ENCODE measurements at regions not wholly inside any gene's neighbourhood (a gene's known extent, or its start where the extent isn't known, plus 50 kb on each side); places are given as distances from the start of the nearest gene placed in this dataset.

GRCh38 chr11:105241136-105241535, 101.6 kb upstream of the CARD18 start:
- no peak overlapping the region for H3K9ac ChIP-seq (ENCODE audit: low read length)
- peaks cover 8% of the 10 kb centered on the region for H3K4me1 ChIP-seq (ENCODE audit: insufficient read depth, low read length)
- DNase-seq (ENCODE audit: low read depth) = no peak
- H4K20me1 ChIP-seq (ENCODE audit: insufficient read depth, low read length) = no peaks in the 10 kb centered on the region
- no peak overlapping the region for H2AFZ ChIP-seq (ENCODE audit: low read depth, low read length)
- H3K79me2 ChIP-seq (ENCODE audit: insufficient read depth, low read length) = no peaks in the 10 kb centered on the region
- H3K4me3 ChIP-seq (ENCODE audit: insufficient read depth, low read depth, low read length) = no peak overlapping the region
- Mint-ChIP-seq H3K4me3 (ENCODE audit: unreplicated experiment) (no peak overlapping the region), H3K9me3 (ENCODE audit: unreplicated experiment) (no peaks in the 10 kb centered on the region), H3K27ac (ENCODE audit: unreplicated experiment) (no peak overlapping the region), H3K36me3 (ENCODE audit: low read depth, unreplicated experiment) (no peaks in the 10 kb centered on the region), H3K27me3 (ENCODE audit: low read depth, unreplicated experiment) (no peaks in the 10 kb centered on the region), H3K4me1 (ENCODE audit: low read depth, unreplicated experiment) (peaks cover 15% of the 10 kb centered on the region)
- TF ChIP-seq, protein P1, sequence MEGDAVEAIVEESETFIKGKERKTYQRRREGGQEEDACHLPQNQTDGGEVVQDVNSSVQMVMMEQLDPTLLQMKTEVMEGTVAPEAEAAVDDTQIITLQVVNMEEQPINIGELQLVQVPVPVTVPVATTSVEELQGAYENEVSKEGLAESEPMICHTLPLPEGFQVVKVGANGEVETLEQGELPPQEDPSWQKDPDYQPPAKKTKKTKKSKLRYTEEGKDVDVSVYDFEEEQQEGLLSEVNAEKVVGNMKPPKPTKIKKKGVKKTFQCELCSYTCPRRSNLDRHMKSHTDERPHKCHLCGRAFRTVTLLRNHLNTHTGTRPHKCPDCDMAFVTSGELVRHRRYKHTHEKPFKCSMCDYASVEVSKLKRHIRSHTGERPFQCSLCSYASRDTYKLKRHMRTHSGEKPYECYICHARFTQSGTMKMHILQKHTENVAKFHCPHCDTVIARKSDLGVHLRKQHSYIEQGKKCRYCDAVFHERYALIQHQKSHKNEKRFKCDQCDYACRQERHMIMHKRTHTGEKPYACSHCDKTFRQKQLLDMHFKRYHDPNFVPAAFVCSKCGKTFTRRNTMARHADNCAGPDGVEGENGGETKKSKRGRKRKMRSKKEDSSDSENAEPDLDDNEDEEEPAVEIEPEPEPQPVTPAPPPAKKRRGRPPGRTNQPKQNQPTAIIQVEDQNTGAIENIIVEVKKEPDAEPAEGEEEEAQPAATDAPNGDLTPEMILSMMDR (IDR thresholded peaks at IDR 0.05; ENCODE audit: insufficient read depth, low read depth, low read length) = no peak
- no peak for TF ChIP-seq EZH2 (IDR thresholded peaks at IDR 0.05; ENCODE audit: insufficient read depth, low read length)
- H3K4me2 ChIP-seq (ENCODE audit: low read length) = no peak overlapping the region
- no peaks in the 10 kb centered on the region for H3K36me3 ChIP-seq (ENCODE audit: insufficient read depth, low read length)
- H3K27me3 ChIP-seq (ENCODE audit: insufficient read depth, low read length) = no peaks in the 10 kb centered on the region
- H3K9me3 ChIP-seq (ENCODE audit: insufficient read depth, low read depth, low read length) = no peaks in the 10 kb centered on the region
- FAIRE-seq = no peak
- H3K27ac ChIP-seq (ENCODE audit: low read depth, low read length) = no peak overlapping the region

DNA sequence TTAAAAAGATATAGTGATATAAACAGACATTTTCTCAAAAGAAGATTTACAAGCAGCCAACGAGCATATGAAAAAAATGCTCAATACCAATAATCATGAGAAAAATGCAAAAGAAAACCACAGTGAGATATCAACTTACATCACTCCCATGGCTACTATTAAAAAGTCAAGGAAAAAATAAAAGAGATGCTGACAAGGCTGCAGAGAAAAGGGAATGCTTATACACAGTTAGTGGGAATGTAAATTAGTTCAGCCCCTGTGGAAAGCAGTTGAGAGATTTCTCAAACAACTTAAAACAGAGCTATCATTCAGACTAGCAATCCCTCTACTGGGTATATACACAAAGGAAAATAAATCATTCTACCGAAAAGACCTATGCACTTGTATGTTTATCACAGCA, 97.1 kb upstream of the CARD18 start:
- FAIRE-seq (no peak), DNase-seq (ENCODE audit: low read depth) (peak; percentile 75)
- H3K9me3 ChIP-seq (ENCODE audit: insufficient read depth, low read depth, low read length) = no peaks in the 10 kb centered on the region
- H3K4me2 ChIP-seq (ENCODE audit: low read length) = no peak overlapping the region
- H3K27ac Mint-ChIP-seq (ENCODE audit: unreplicated experiment) = no peak overlapping the region
- no peak overlapping the region for H2AFZ ChIP-seq (ENCODE audit: low read depth, low read length)
- no peak overlapping the region for H3K4me3 ChIP-seq (ENCODE audit: insufficient read depth, low read depth, low read length)
- no peaks in the 10 kb centered on the region for H3K79me2 ChIP-seq (ENCODE audit: insufficient read depth, low read length)
- no peak for TF ChIP-seq EZH2 (IDR thresholded peaks at IDR 0.05; ENCODE audit: insufficient read depth, low read length)
- TF ChIP-seq, protein P1 (IDR thresholded peaks at IDR 0.05; ENCODE audit: insufficient read depth, low read depth, low read length) = no peak
- H3K27me3 ChIP-seq (ENCODE audit: insufficient read depth, low read length) = no peaks in the 10 kb centered on the region
- no peaks in the 10 kb centered on the region for H3K9me3 Mint-ChIP-seq (ENCODE audit: unreplicated experiment)
- H3K36me3 Mint-ChIP-seq (ENCODE audit: low read depth, unreplicated experiment) = no peaks in the 10 kb centered on the region
- no peak overlapping the region for H3K27ac ChIP-seq (ENCODE audit: low read depth, low read length)
- H3K4me1 Mint-ChIP-seq (ENCODE audit: low read depth, unreplicated experiment) = no peaks in the 10 kb centered on the region
- H3K36me3 ChIP-seq (ENCODE audit: insufficient read depth, low read length) = no peaks in the 10 kb centered on the region
- no peak overlapping the region for H3K9ac ChIP-seq (ENCODE audit: low read length)
- no peaks in the 10 kb centered on the region for H3K27me3 Mint-ChIP-seq (ENCODE audit: low read depth, unreplicated experiment)
- no peaks in the 10 kb centered on the region for H3K4me1 ChIP-seq (ENCODE audit: insufficient read depth, low read length)
- no peak overlapping the region for H3K4me3 Mint-ChIP-seq (ENCODE audit: unreplicated experiment)
- no peaks in the 10 kb centered on the region for H4K20me1 ChIP-seq (ENCODE audit: insufficient read depth, low read length)

- Histone ChIP-seq H3K9me3 (ENCODE audit: insufficient read depth, low read depth, low read length) (no peaks in the 10 kb centered on the region), H2AFZ (ENCODE audit: low read depth, low read length) (no peak overlapping the region), H3K4me1 (ENCODE audit: insufficient read depth, low read length) (no peaks in the 10 kb centered on the region), H3K27me3 (ENCODE audit: insufficient read depth, low read length) (no peaks in the 10 kb centered on the region), H3K4me2 (ENCODE audit: low read length) (no peak overlapping the region), H3K9ac (ENCODE audit: low read length) (no peak overlapping the region), H3K36me3 (ENCODE audit: insufficient read depth, low read length) (no peaks in the 10 kb centered on the region), H3K4me3 (ENCODE audit: insufficient read depth, low read depth, low read length) (no peak overlapping the region), H3K79me2 (ENCODE audit: insufficient read depth, low read length) (no peaks in the 10 kb centered on the region), H3K27ac (ENCODE audit: low read depth, low read length) (no peak overlapping the region), H4K20me1 (ENCODE audit: insufficient read depth, low read length) (no peaks in the 10 kb centered on the region)
- Mint-ChIP-seq H3K9me3 (ENCODE audit: unreplicated experiment) (no peaks in the 10 kb centered on the region), H3K4me1 (ENCODE audit: low read depth, unreplicated experiment) (peaks cover 13% of the 10 kb centered on the region), H3K36me3 (ENCODE audit: low read depth, unreplicated experiment) (no peaks in the 10 kb centered on the region), H3K27ac (ENCODE audit: unreplicated experiment) (no peak overlapping the region), H3K27me3 (ENCODE audit: low read depth, unreplicated experiment) (no peaks in the 10 kb centered on the region), H3K4me3 (ENCODE audit: unreplicated experiment) (no peak overlapping the region)
- no peak for FAIRE-seq
- DNase-seq (ENCODE audit: low read depth) = no peak
- TF ChIP-seq EZH2 (IDR thresholded peaks at IDR 0.05; ENCODE audit: insufficient read depth, low read length) = no peak
- TF ChIP-seq, protein P1 (IDR thresholded peaks at IDR 0.05; ENCODE audit: insufficient read depth, low read depth, low read length) = no peak
Observed at GRCh38 chr11:105233285-105233684, 93.7 kb upstream of the CARD18 start.
